ENCODE measurements at regions not wholly inside any gene's neighbourhood (a gene's known extent, or its start where the extent isn't known, plus 50 kb on each side); places are given as distances from the start of the nearest gene placed in this dataset.

GRCh38 chr7:46212425-46213153 lies 291.5 kb upstream of the IGFBP3 start:
- no peak for DNase-seq

DNA sequence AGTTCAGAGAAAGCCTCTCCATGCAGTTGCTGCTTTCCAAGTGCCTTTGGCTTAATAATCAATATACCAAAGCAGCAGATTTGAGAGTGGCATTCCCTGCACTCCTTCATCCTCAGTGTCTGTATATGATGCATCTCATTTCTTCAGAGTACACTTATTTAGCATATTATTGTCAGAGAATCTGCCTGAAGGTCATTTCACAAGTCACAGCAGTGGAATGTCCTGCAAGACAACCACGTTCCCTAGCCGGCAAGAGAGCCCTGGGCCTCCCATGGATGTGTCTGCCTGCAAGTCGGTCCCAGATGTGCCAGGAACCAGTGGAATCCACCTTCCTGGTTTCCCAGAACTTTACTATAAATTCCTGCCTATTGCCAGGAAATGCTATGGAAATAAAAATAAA lies 289.4 kb upstream of the IGFBP3 start:
- no peak for DNase-seq

DNA sequence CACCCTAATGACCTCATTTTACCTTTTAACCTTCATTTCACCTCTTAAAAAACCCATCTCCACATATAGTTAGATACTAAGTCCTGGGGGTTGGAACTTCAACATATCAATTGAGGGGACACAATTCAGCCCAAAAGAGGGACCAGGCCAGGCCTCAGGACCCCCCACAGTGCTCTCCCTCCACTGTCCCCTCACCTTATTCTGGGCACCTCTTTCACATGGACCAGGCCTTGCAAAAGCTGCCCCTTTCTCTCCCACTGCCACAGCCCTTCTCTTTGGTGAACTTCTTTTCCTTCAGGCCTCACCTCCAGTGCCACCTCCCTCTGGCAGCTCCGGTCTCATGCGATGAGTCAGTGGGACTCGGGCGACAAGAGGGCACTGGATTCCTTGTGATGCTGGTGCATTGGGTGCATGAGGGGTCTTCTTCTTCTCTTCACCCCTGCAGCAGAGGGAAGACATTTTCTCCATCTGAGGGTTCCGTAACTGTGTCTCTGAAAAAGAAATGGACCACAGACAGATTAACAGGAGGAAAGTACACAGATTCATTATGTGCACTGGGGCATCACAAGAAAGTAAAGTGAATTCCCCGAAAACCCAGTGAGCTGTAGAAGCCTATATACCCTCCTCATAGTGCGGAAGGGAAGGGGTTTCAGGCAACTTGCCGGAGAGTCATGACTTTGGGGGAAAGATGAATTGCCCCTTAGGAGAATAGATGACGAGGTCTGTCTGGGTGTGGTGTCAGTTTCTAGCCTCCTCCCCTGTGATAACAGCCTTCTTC lies 288.7 kb upstream of the IGFBP3 start:
- DNase-seq, result no peak

GRCh38 chr7:46208635-46209525 lies 287.8 kb upstream of the IGFBP3 start:
- DNase-seq, result no peak

DNA sequence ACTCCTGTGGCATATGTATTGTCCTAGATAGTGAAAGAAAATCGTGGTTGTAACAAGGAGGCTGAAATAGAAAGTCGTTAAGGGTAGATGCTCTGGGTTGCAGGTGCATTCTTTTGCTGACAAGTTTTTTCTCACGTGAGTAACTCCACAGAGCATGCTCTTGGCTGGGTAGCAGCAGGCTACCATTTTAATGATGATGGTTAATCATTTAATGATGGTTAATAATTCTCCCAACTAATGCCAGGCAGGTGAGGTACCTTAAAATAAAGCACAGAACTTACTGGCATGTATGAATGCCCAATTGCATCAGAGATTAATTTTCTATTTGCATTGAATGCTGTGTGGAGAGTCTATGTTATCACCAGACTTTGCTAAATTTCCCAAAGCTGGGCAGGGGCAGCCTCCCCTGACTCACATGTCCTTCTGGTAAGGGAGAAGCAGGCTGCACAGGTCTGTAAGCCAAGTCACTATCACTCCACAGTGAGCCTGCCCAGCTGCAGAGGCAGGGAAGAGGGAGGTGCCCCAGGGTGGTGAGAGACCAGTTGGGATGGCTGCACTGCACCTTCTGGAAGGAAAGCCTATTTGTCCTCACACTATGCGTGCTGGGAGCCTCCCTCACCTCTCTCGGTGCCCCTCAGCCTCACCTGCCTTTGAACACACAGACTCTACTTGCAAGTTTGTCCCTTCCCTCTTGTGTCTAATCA lies 287.0 kb upstream of the IGFBP3 start:
- no peak for DNase-seq

- no peak for DNase-seq
These were observed 285.5 kb upstream of the IGFBP3 start for GRCh38 chr7:46206476-46207060.

DNA sequence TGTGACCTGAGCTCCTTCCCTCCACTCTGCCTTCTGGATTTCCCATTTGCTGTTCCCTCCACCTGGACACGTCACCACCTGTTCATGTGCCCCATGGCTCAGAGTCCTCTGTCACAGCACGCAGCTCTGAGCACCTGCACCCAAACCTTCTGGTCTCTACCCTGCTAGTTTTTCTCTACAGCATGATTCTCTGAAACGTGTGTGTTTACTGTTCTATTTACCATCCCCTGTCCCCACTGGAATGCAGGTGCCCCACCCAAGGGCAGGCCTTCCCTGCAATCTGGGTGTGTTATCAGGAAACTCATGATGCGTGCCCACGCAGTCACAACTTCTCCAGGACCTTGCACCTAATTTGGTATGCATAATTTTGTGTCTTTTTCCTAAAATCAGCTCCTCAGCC lies 284.4 kb upstream of the IGFBP3 start:
- no peak for DNase-seq

DNA sequence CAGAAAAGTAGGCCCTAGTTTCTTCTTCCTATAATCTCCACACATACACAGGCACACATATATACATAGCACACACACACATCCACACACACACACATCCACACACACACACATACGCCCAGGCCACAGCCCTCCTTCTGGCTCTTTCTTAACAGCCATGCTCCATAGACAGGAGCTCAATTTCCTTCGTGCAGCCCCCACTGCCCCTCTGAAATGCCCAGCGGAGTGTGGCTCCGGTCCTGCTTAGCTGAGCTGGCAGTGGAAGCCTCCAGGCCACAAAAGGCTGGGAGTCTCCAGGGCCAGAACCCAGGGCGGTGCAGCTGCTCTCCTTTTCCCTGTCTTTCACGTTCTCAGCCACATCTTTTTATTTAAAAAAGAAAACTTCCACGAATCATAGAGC lies 282.9 kb upstream of the IGFBP3 start:
- DNase-seq, result no peak

GRCh38 chr7:46202379-46202778 lies 281.3 kb upstream of the IGFBP3 start:
- no peak for DNase-seq

DNA sequence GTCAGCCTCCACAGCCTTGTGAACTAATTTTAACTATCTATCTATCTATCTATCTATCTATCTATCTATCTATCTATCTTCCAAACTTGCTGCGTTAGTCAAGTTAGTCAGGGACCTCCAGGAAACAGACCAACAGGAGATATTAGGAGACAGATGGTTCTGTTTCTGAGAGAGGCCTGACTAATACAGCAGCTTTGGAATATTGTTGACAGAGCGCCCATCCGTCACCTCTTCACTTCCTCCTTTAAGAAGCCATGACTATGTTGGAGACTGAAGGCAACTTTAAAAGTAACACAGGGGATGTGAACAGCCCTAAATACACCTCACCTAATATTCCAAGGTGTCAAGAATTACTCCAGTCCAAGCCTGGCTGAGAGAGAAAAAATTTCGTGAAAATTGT lies 280.9 kb upstream of the IGFBP3 start:
- DNase-seq, result no peak

DNA sequence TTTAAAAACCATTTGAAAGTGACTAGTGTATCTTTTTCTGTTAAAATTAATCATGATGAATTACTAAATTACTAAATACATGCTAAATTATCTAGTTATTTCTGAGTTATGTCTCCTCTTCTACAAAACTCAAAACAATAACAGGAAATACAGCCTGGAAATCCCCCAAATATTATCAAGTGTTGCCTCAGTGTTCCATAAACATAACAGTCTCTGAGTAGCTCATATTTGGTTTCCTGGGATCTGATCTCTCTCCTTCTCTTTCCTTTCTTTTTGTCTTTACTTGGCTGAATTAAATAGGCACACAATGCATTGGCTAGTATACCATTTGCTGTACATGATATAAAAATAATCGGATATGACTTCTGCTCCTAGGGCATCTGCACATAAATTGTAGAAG lies 277.6 kb upstream of the IGFBP3 start:
- DNase-seq, result no peak

DNA sequence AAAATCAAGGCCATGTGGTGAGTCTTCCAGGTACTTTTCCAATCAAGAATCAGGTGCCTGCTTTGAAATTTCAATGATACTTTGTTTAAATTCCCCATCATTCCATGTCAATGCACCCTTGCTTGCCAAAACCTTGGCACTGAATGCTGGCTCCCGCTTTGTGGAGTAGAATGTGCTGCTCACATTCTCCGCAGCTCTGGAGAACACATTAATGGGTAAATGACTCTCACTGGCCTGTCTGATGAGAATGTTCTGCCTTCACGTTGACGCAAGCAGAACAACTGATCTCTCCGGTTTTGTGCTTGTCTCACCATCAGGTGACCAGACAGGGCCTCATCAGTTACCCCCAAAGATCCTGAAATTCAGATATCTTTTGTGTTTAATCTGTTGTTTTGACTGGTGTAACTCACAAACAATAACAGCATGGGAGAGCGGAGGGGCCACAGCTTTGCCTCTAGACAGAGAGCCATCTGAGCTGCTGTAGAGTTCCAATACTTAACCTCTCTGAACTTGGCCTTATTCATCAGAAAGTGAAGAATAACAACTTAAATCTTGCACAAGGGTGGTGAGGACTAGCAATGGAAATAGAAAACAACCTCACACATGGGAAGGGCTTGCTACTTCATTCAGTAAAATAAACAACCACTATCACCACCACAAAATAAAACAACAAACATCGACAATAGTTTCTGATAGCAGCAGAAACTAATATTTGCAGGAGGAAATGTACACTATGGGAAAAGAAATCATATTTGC lies 276.9 kb upstream of the IGFBP3 start:
- DNase-seq, result no peak

- DNase-seq, result no peak
These were observed 274.9 kb upstream of the IGFBP3 start for GRCh38 chr7:46195934-46196333.

GRCh38 chr7:46192271-46192670 lies 271.2 kb upstream of the IGFBP3 start:
- no peak for DNase-seq

DNA sequence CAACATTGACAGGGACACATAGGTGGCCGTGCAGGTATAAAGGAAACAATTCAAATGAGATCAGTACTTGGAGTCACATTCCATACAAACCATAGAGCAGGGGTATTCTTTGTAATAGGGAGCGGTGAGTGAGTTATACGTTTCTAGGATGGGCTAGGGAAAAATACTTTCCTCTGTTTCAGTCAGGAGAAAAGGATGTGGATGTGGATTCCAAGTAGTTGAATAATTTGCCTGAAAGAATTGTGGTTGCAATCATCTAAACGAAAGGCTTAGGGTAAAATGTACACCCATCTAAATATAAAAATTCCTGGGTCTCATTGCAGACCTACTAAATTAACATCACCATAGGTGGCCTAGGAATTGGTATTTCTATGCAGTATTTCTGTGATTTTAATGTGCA lies 270.7 kb upstream of the IGFBP3 start:
- no peak for DNase-seq

GRCh38 chr7:46191296-46191695 lies 270.2 kb upstream of the IGFBP3 start:
- no peak for DNase-seq

DNA sequence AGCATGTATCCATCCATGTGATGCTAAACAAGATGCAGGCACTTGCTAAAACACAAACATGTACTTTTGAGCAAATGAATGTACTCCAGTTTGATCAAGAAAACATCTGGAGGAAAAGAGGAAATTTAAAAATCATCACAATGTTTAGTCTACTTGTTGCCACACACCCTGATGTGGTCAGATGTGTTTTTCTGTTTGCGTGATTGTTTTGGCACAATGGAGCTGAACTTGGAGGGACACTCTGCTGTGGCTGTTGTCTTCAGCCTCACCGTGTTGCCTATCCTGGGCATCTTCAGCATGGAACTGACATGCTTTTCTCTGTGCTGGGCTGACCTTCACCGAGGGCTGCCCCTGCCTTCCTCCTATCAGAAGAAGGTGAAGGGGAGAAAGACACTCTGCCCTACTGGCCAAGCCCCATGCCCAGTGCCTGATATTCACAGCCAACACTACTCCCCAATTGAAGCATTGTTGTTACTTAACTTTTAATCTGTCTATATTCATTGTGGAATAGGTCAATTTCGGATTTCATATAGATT lies 268.3 kb upstream of the IGFBP3 start:
- no peak for DNase-seq

DNA sequence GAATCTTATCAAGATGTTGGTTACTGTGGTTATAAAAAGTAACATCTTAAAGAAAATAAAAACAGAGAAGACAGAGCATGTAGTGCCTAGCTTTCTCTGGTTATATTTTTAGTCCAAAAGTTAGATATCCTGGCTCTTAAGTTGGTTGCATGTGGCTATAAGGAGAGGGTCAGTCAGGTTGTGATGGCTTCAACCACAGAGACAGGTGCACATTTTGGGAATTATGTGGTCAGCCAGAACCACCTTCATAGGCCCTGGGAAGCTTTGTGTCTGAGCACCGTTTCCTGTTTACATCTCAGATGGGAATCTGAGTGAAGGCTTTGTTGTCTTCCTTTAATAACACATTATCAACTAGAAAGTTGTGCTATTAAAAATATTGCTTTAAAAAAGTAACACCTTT lies 265.1 kb upstream of the IGFBP3 start:
- DNase-seq, result no peak

DNA sequence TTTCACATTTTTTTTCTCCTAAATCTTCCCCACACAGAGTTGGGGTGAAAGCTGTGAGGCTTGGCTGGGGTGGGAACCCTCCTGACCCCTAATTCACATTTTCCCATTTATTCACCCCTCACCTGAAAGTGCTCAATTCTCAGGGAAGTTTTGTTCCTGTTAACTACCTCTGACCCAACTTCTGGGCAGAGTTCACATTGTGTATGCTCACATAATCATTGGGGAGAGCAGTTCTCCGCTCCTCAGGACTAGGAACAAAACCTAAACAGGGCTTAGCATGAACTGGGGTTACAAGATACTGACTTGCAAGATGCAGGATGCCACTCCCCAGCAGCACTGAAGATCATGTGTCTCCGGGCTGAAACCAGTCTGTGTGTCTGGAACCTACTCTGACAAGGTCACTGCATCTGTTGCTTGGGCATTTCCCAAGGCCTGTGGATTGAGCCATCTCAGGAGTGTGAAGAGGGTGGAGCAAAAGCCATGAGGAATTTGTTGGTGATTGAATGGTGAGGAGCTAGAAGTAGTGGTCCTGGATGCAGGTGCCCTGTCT lies 258.1 kb upstream of the IGFBP3 start:
- no peak for DNase-seq

- no peak for DNase-seq
These were observed 257.6 kb upstream of the IGFBP3 start for GRCh38 chr7:46178661-46179060.

DNA sequence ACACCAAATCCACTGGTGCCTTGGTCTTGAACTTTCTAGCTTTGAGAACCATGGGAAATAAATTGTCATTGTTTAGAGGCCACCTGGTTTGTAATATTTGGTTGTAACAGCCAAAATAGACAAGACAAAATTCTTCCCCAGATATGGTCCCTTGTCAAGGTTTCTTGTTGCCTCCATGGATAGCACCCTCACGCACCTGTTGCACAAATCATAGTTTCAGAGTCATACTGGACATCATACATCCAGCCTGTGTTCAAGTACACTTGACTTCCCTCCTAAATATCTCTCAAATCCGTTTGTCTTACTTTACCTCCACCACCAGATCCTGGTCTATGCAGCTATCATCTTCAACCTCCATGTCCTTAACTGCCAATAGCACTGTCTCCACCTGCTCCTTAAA lies 256.7 kb upstream of the IGFBP3 start:
- no peak for DNase-seq

All from bone marrow (tissue), 2 donors.